ENCODE measurements at regions not wholly inside any gene's neighbourhood (a gene's known extent, or its start where the extent isn't known, plus 50 kb on each side); places are given as distances from the start of the nearest gene placed in this dataset.

DNA sequence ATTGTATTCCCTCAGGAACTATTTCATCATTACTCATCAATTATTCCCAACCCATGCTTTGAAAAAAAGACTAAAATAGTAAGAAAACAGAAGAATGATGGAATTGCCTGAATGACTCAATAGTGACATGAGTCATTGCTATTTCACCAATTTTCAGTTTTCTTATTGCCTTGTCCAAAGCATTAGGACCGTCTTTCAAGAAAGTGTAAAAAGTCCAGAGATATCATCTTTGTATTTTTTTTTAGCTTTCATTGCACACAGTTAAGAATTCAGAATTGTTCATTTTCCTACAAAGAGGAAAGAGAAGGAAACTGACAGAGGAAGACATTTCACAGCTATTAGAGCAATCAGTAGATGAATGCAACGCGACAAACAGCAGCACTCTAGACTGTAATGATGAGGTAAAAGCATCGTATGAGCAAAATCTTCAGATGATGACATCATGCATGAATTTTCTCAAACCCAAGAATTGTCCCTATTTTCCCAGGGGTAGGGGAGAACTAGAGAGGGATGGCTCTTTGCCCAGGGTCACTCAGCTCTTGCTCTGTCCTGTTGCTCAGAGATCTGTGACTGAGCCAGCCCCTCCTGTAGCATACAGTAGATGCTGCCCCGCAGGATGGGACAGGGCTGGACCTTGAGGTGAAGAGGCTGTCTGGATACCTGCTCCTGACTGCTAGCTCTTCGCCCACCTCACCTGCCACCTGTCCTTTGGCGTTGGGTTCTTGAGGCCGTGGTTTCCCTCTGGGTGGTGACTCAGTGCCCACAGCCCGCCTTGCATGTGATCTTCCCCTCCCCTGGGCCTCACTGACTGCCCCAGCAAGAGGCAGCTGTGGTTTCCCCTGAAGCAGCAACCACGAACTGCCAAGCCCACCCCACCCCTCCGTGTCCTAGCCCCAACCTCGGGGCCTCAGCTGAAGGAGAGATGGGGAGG lies 84.8 kb downstream of the PPCDC start:
- no peak for TF ChIP-seq POLR2A (IDR thresholded peaks at IDR 0.05)
- TF ChIP-seq, protein P1, sequence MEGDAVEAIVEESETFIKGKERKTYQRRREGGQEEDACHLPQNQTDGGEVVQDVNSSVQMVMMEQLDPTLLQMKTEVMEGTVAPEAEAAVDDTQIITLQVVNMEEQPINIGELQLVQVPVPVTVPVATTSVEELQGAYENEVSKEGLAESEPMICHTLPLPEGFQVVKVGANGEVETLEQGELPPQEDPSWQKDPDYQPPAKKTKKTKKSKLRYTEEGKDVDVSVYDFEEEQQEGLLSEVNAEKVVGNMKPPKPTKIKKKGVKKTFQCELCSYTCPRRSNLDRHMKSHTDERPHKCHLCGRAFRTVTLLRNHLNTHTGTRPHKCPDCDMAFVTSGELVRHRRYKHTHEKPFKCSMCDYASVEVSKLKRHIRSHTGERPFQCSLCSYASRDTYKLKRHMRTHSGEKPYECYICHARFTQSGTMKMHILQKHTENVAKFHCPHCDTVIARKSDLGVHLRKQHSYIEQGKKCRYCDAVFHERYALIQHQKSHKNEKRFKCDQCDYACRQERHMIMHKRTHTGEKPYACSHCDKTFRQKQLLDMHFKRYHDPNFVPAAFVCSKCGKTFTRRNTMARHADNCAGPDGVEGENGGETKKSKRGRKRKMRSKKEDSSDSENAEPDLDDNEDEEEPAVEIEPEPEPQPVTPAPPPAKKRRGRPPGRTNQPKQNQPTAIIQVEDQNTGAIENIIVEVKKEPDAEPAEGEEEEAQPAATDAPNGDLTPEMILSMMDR (IDR thresholded peaks at IDR 0.05 in 4 of 5, conservative IDR thresholded peaks at IDR 0.05 in 1 of 5), result no peak
